ENCODE measurements at regions not wholly inside any gene's neighbourhood (a gene's known extent, or its start where the extent isn't known, plus 50 kb on each side); places are given as distances from the start of the nearest gene placed in this dataset.
"Not testable (repeated sequence)": the region's sequence is repeated elsewhere in the genome, so short reads cannot be mapped to it uniquely, and the experiment has no call there.

GRCh38 chr2:8118940-8119781 is 562.7 kb upstream of the ID2 start:
- H3K27ac ChIP-seq = no peak overlapping the region
- no peaks in the 10 kb centered on the region for H3K27me3 ChIP-seq (replicated peaks)
- no peaks in the 10 kb centered on the region for H3K4me1 ChIP-seq (replicated peaks)
- no peaks in the 10 kb centered on the region for H3K36me3 ChIP-seq
- no peak overlapping the region for H3K4me3 ChIP-seq
- DNase-seq (ENCODE audit: low read depth in 1 of 2, low spot score in 2 of 2) = no peak
- no peaks in the 10 kb centered on the region for H3K9me3 ChIP-seq (replicated peaks)

- H3K4me3 ChIP-seq = no peak overlapping the region
- no peaks in the 10 kb centered on the region for H3K9me3 ChIP-seq (replicated peaks)
- H3K4me1 ChIP-seq (replicated peaks) = no peaks in the 10 kb centered on the region
- no peak overlapping the region for H3K27ac ChIP-seq
- peak in 1 of 2 experiments; percentile 5 for DNase-seq (ENCODE audit: low read depth in 1 of 2, low spot score in 2 of 2)
- H3K27me3 ChIP-seq (replicated peaks) = no peaks in the 10 kb centered on the region
- H3K36me3 ChIP-seq = no peaks in the 10 kb centered on the region
Observed at GRCh38 chr2:8119782-8120505, 561.9 kb upstream of the ID2 start.

- DNase-seq (ENCODE audit: low read depth in 1 of 2, low spot score in 2 of 2) = no peak
- H3K27ac ChIP-seq = no peak overlapping the region
Observed at GRCh38 chr2:8120506-8120860, 561.4 kb upstream of the ID2 start.

DNA sequence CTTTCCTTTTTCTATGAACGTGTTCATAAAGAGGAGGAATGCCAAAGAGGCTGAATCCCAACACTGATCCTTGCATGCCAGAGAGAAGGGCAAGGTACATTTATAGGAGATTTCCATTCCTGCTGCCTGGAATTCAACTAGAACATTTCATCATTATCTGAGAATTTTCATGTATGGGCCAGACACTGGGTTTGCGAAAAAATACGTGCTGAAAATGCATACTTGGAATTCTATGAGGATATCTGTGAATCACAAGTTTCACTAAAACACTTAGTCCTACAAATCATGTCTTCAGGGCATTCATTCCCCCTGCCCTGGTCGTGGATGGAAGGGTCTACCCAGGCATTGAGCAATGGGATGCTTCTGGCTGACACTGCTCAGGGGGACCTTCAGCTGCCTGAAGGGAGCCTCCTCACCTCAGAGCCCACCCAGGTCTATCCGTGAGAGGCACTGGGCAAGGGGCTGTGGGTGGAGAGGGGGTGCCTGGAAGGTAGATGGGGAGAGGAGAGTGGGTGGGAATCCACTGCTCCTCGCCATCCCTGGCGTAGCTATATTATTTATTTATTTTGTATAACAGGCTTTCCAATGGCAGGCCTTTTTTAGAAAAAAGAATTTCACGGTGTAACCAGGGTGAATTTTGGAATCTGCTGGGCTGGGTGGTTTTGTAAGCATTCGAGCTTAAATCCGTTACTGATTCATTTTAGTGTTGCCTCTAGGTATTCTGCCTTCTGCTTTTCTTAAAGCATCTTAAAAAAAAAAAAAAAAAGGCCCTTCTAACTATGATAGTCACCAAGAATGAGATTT is 560.6 kb upstream of the ID2 start:
- DNase-seq (ENCODE audit: low read depth in 1 of 2, low spot score in 2 of 2) = no peak
- H3K4me3 ChIP-seq = no peak overlapping the region
- no peaks in the 10 kb centered on the region for H3K36me3 ChIP-seq
- no peak overlapping the region for H3K27ac ChIP-seq
- no peaks in the 10 kb centered on the region for H3K4me1 ChIP-seq (replicated peaks)
- H3K9me3 ChIP-seq (replicated peaks) = no peaks in the 10 kb centered on the region
- H3K27me3 ChIP-seq (replicated peaks) = no peaks in the 10 kb centered on the region

More at GRCh38 chr2:8120506-8120860, 561.4 kb upstream of the ID2 start:
- Histone ChIP-seq H3K4me3 (no peak overlapping the region), H3K27me3 (replicated peaks) (no peaks in the 10 kb centered on the region), H3K9me3 (replicated peaks) (no peaks in the 10 kb centered on the region), H3K36me3 (no peaks in the 10 kb centered on the region), H3K4me1 (replicated peaks) (no peaks in the 10 kb centered on the region)

DNA sequence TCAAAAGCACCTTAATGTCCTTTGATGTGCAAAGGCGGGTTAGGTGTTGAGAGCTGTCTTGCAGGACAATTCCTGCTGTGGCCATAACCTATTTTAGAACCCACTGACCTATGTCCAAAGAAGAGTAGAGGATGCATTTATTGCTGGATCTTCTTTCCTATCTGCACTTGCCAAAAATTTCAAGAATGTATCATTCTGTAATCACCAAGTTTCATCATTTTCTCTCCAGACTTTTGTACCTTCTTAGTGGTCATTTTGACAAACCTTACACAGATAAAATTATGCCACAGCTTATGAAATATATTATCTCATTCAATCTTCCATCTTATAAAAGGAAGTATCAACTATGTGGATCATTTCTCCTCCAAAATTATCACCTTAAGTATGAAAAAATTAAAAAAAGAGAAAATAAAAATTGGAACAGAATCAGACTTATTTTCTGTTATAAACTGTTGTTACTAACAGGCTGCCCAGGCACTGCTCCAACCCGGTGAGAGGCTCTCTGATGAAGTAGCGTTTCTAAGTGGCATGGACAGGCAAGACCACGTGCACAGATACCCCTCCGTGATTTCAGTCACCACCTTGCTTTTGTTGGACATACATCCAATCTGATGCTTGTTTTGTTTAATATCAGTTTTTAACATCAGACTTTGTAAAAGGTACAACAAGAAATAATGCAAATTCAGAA is 559.9 kb upstream of the ID2 start:
- H3K4me3 ChIP-seq = no peak overlapping the region
- H3K4me1 ChIP-seq (replicated peaks) = no peaks in the 10 kb centered on the region
- no peaks in the 10 kb centered on the region for H3K27me3 ChIP-seq (replicated peaks)
- no peak for DNase-seq (ENCODE audit: low read depth in 1 of 2, low spot score in 2 of 2)
- no peaks in the 10 kb centered on the region for H3K36me3 ChIP-seq
- no peak overlapping the region for H3K27ac ChIP-seq
- H3K9me3 ChIP-seq (replicated peaks) = no peaks in the 10 kb centered on the region

- no peak for DNase-seq (ENCODE audit: low read depth in 1 of 2, low spot score in 2 of 2)
- Histone ChIP-seq H3K9me3 (replicated peaks) (no peaks in the 10 kb centered on the region), H3K27me3 (replicated peaks) (no peaks in the 10 kb centered on the region), H3K27ac (no peak overlapping the region), H3K36me3 (no peaks in the 10 kb centered on the region), H3K4me1 (replicated peaks) (no peaks in the 10 kb centered on the region), H3K4me3 (no peak overlapping the region)
Observed at GRCh38 chr2:8122520-8122919, 559.3 kb upstream of the ID2 start.

DNA sequence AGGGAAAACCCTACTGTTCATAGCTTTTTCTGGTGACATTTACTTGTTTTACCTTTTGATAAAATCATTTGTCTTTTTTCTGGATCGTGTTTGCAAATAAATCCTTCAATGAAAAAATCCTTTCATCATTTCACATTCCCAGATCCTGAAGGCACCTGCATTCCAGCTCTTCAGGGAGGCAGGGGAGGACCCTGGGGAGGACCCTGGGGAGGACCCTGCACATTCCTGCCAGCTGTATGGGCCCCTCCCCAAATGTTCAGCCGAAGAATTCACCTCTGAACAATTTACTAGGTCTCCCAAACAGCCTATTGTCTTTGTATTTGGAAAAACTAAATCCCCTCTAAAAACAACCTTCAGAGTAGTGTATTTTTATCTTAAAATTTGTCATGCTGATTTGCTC is 558.4 kb upstream of the ID2 start:
- Histone ChIP-seq H3K9me3 (replicated peaks) (no peaks in the 10 kb centered on the region), H3K27ac (no peak overlapping the region), H3K36me3 (no peaks in the 10 kb centered on the region), H3K4me1 (replicated peaks) (no peaks in the 10 kb centered on the region), H3K4me3 (no peak overlapping the region), H3K27me3 (replicated peaks) (no peaks in the 10 kb centered on the region)
- no peak for DNase-seq (ENCODE audit: low read depth in 1 of 2, low spot score in 2 of 2)

DNA sequence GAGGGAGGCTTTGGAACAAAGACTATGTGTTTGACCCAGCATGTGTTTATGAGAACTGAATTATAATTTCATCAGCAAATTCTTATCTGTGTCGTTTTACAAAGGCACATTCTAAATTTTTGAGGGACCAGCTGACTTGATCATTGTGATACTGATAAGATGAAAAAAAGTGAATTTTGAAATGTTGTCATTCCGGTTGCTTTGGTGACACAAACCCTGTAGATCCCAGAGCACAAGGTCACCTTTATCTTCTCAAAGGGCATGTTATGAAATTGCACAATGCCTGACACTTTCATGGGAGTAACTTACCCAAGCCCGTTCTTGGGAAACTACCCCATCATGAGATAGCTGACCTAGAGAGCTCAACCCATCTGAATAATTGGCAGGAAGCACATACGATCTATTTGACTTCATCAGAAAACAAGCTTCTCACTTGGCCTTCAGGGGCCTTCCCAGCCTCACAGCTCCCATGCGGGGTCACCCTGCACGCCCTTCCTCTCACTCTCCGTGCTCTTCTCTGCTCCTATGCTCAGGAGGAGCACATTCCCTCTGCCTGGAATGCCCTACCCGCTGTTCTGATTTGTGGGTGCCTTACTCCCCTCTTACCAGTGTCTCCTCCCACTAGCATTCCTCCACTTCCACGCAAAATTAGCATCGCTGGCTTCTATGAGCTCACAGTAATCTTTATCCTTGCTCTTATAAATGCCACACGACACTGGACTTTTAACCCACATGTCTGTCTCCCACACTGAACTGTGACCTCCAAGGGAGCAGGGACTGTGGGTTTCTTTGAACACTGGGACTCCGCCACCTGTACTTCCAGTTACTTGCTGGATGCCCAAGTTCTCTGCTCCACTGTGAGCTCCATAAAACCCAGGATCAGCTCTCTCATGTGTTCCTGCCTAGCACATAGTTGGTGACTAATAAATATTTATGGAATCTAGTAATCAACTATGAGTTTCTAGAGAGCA is 555.8 kb upstream of the ID2 start:
- no peaks in the 10 kb centered on the region for H3K4me1 ChIP-seq (replicated peaks)
- no peak for DNase-seq (ENCODE audit: low read depth in 1 of 2, low spot score in 2 of 2)
- no peaks in the 10 kb centered on the region for H3K27me3 ChIP-seq (replicated peaks)
- H3K4me3 ChIP-seq = no peak overlapping the region
- no peak overlapping the region for H3K27ac ChIP-seq
- H3K9me3 ChIP-seq (replicated peaks) = no peaks in the 10 kb centered on the region
- H3K36me3 ChIP-seq = no peaks in the 10 kb centered on the region

- H3K4me3 ChIP-seq = no peak overlapping the region
- H3K27me3 ChIP-seq (replicated peaks) = no peaks in the 10 kb centered on the region
- no peak overlapping the region for H3K27ac ChIP-seq
- no peaks in the 10 kb centered on the region for H3K9me3 ChIP-seq (replicated peaks)
- no peaks in the 10 kb centered on the region for H3K36me3 ChIP-seq
- H3K4me1 ChIP-seq (replicated peaks) = no peaks in the 10 kb centered on the region
- no peak for DNase-seq (ENCODE audit: low read depth in 1 of 2, low spot score in 2 of 2)
Observed at GRCh38 chr2:8126783-8127182, 555.1 kb upstream of the ID2 start.

DNA sequence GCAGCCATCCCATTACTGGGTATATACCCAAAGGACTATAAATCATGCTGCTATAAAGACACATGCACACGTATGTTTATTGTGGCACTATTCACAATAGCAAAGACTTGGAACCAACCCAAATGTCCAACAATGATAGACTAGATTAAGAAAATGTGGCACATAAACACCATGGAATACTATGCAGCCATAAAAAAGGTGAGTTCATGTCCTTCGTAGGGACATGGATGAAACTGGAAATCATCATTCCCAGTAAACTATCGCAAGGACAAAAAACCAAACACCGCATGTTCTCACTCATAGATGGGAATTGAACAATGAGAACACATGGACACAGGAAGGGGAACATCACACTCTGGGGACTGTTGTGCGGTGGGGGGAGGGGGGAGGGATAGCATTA is 550.4 kb upstream of the ID2 start:
- DNase-seq (ENCODE audit: low read depth in 1 of 2, low spot score in 2 of 2); H3K36me3 ChIP-seq; H3K9me3 ChIP-seq (replicated peaks); H3K4me3 ChIP-seq; H3K27ac ChIP-seq; H3K27me3 ChIP-seq (replicated peaks); H3K4me1 ChIP-seq (replicated peaks): not testable (repeated sequence)

- DNase-seq (ENCODE audit: low read depth in 1 of 2, low spot score in 2 of 2) = no peak
Observed at GRCh38 chr2:8132351-8132831, 549.5 kb upstream of the ID2 start.

DNA sequence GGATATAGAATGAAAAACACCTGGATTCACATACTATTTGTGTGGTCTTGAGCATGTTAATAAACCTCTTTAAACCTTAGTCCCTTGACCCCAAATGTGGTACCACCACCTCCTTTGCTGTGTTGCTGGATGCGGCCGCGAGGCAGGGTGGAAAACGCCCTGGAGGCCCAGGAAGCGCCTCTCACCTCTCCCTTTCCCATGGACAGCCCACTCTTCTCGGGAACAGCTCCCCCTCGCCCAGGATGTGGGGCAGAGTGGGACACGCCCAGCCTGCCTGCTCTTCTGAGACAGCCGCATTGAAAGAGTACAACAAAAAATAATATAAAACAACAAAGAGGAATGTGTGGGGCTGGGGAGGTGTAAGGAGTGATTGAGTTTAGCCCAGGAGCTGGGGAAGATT is 549.0 kb upstream of the ID2 start:
- Histone ChIP-seq H3K4me3 (no peak overlapping the region), H3K27ac (no peak overlapping the region), H3K4me1 (replicated peaks) (no peaks in the 10 kb centered on the region), H3K27me3 (replicated peaks) (no peaks in the 10 kb centered on the region), H3K36me3 (no peaks in the 10 kb centered on the region), H3K9me3 (replicated peaks) (no peaks in the 10 kb centered on the region)
- DNase-seq (ENCODE audit: low read depth in 1 of 2, low spot score in 2 of 2) = no peak

More at GRCh38 chr2:8132351-8132831, 549.5 kb upstream of the ID2 start:
- Histone ChIP-seq H3K27me3 (replicated peaks) (no peaks in the 10 kb centered on the region), H3K4me3 (no peak overlapping the region), H3K4me1 (replicated peaks) (no peaks in the 10 kb centered on the region), H3K27ac (no peak overlapping the region), H3K9me3 (replicated peaks) (no peaks in the 10 kb centered on the region), H3K36me3 (no peaks in the 10 kb centered on the region)

Data from SJSA1 (cell line).